Endodermal cell (in vitro differentiated cells): ENCODE measurements at regions not wholly inside any gene's neighbourhood (a gene's known extent, or its start where the extent isn't known, plus 50 kb on each side); places are given as distances from the start of the nearest gene placed in this dataset.

Experiments
- DNase-seq: peaks from one replicate; pipeline ENCODE4 v3.0.0-alpha.2; 2017
- H3K27ac ChIP-seq: 2 replicates; pipeline ENCODE4 v1.5.1; 2013; ENCODE audit warnings: mild to moderate bottlenecking, low read depth, low read length, moderate library complexity
- H3K27me3 ChIP-seq: 2 replicates; pipeline ENCODE4 v1.6.1; 2013; ENCODE audit warnings: mild to moderate bottlenecking, low read length, moderate library complexity; ENCODE audit not compliant: insufficient read depth, control insufficient read depth, poor library complexity, severe bottlenecking
- H3K36me3 ChIP-seq: 2 replicates; pipeline ENCODE4 v1.7.0; 2013; ENCODE audit warnings: mild to moderate bottlenecking, low read length, moderate library complexity; ENCODE audit not compliant: control insufficient read depth, insufficient read depth
- H3K4me1 ChIP-seq: one replicate; pipeline ENCODE4 v1.7.0; 2013; ENCODE audit warnings: low read length; ENCODE audit not compliant: control insufficient read depth, insufficient read depth
- H3K4me3 ChIP-seq: 2 replicates; pipeline ENCODE4 v1.5.1; 2013; ENCODE audit warnings: mild to moderate bottlenecking, low read length, moderate library complexity
- H3K9ac ChIP-seq: 2 replicates; pipeline ENCODE4 v1.6.1; 2013; ENCODE audit warnings: mild to moderate bottlenecking, low read length, moderate library complexity; ENCODE audit not compliant: poor library complexity, severe bottlenecking; ENCODE audit errors: extremely low read depth
- H3K9me3 ChIP-seq: 2 replicates; pipeline ENCODE4 v1.6.1; 2013; ENCODE audit warnings: mild to moderate bottlenecking, low read length, moderate library complexity; ENCODE audit not compliant: control insufficient read depth
- H3K27ac Mint-ChIP-seq: 2 replicates; pipeline ENCODE4 v1.8.0; 2020; ENCODE audit warnings: mixed read lengths
- H3K27me3 Mint-ChIP-seq: 2 replicates; pipeline ENCODE4 v1.8.0; 2021; ENCODE audit warnings: mild to moderate bottlenecking, mixed read lengths; ENCODE audit not compliant: insufficient read depth
- H3K36me3 Mint-ChIP-seq: 2 replicates; pipeline ENCODE4 v1.8.0; 2020; ENCODE audit warnings: low read depth, mixed read lengths
- H3K4me1 Mint-ChIP-seq: 2 replicates; pipeline ENCODE4 v1.8.0; 2020; ENCODE audit warnings: mixed read lengths
- H3K4me3 Mint-ChIP-seq: 2 replicates; pipeline ENCODE4 v1.8.0; 2020; ENCODE audit warnings: mild to moderate bottlenecking, moderate library complexity, mixed read lengths
- H3K9me3 Mint-ChIP-seq: 2 replicates; pipeline ENCODE4 v1.8.0; 2020; ENCODE audit warnings: mild to moderate bottlenecking, mixed read lengths
- WGBS, 2 experiments: methylation state at CpG; one replicate each; pipeline versions ENCODE4 v1.1.5 to v1.1.7; 2013; ENCODE audit warnings: missing lambda C conversion rate in 2 of 2, mixed read lengths in 1 of 2; ENCODE audit not compliant: insufficient coverage in 1 of 2, insufficient read length in 1 of 2; 5-methylcytosine and 5-hydroxymethylcytosine counted together
- TF ChIP-seq, protein P1 (sequence below): fragments of 200-600 bp; sonication (generic); conservative IDR thresholded peaks from 2 replicates; pipeline ENCODE4 v1.5.0; 2021; ENCODE audit warnings: antibody characterized with exemption, mild to moderate bottlenecking

DNA sequence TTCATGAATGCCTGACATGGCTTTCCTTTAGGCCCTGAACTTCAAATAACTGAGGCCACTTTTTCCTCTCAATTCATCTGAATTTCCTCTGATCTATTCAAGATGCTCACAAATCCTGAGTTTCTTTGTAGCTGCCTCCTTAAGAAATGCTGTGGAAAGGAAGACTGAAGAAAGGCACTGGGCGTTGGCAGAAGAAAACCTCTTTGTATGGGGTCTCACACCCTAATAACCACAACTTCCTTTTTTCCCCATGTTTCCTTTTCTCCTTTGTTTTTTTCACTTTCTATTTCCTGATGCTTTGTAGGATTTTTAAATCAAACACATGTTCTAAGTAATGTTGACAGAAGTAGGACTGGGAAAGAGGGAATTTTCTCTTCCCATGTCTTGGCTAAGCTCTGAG lies 447.4 kb downstream of the CMPK2 start:
- TF ChIP-seq, protein P1, sequence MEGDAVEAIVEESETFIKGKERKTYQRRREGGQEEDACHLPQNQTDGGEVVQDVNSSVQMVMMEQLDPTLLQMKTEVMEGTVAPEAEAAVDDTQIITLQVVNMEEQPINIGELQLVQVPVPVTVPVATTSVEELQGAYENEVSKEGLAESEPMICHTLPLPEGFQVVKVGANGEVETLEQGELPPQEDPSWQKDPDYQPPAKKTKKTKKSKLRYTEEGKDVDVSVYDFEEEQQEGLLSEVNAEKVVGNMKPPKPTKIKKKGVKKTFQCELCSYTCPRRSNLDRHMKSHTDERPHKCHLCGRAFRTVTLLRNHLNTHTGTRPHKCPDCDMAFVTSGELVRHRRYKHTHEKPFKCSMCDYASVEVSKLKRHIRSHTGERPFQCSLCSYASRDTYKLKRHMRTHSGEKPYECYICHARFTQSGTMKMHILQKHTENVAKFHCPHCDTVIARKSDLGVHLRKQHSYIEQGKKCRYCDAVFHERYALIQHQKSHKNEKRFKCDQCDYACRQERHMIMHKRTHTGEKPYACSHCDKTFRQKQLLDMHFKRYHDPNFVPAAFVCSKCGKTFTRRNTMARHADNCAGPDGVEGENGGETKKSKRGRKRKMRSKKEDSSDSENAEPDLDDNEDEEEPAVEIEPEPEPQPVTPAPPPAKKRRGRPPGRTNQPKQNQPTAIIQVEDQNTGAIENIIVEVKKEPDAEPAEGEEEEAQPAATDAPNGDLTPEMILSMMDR, result no peak
- H3K4me1 ChIP-seq, result no peaks in the 10 kb centered on the region
- Mint-ChIP-seq H3K4me1 (peaks cover 2% of the 10 kb centered on the region), H3K27me3 (no peaks in the 10 kb centered on the region), H3K27ac (no peak overlapping the region), H3K36me3 (no peaks in the 10 kb centered on the region), H3K4me3 (no peak overlapping the region), H3K9me3 (no peaks in the 10 kb centered on the region)
- no peak overlapping the region for H3K4me3 ChIP-seq
- no peaks in the 10 kb centered on the region for H3K36me3 ChIP-seq
- no peak for DNase-seq
- WGBS, 2 experiments, result 69% methylated on average over 1 of the region's 1 CpG; no CpG with 5 or more reads in 1 of the 2 experiments
- no peaks in the 10 kb centered on the region for H3K27me3 ChIP-seq
- no peak overlapping the region for H3K9ac ChIP-seq
- no peaks in the 10 kb centered on the region for H3K9me3 ChIP-seq
- H3K27ac ChIP-seq, result no peak overlapping the region

DNA sequence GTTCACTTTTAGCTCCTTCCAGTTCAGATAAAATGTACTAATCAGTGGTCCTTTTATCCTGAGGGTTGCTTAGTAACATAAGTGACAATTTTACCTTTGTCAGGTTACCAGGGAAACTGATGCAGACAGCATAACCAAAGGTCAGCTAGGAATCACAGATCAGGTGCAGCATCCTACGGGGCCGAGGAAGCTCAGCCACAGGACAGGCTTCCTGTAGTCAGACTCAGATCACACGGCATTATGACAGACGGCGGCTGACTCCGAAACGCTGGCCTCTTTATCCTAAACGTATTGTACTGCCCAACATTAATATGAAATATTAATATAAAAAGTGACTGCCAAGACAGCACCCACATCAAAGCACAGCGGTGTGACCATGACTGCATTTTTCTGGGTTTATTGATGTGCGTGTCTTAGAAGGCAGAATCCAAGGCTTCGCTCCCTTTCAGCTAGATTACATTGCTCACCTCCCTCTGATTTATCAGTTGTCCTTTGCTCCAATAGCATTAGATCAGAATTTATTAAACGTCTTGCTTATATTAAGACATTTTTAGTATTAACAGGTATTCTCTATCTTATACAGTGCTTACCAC lies 444.5 kb downstream of the CMPK2 start:
- no peaks in the 10 kb centered on the region for H3K27me3 ChIP-seq
- no peaks in the 10 kb centered on the region for H3K9me3 ChIP-seq
- H3K4me1 ChIP-seq, result no peaks in the 10 kb centered on the region
- no peak overlapping the region for H3K9ac ChIP-seq
- 95 to 100% methylated on average over 3 to 11 of the region's 12 CpGs for WGBS, 2 experiments
- H3K27me3 Mint-ChIP-seq, result no peaks in the 10 kb centered on the region
- TF ChIP-seq, protein P1, result no peak
- no peaks in the 10 kb centered on the region for H3K36me3 Mint-ChIP-seq
- no peak for DNase-seq
- no peaks in the 10 kb centered on the region for H3K9me3 Mint-ChIP-seq
- H3K4me1 Mint-ChIP-seq, result peaks cover 6% of the 10 kb centered on the region
- no peak overlapping the region for H3K27ac Mint-ChIP-seq
- no peak overlapping the region for H3K4me3 Mint-ChIP-seq
- H3K27ac ChIP-seq, result no peak overlapping the region
- H3K36me3 ChIP-seq, result no peaks in the 10 kb centered on the region
- H3K4me3 ChIP-seq, result no peak overlapping the region

DNA sequence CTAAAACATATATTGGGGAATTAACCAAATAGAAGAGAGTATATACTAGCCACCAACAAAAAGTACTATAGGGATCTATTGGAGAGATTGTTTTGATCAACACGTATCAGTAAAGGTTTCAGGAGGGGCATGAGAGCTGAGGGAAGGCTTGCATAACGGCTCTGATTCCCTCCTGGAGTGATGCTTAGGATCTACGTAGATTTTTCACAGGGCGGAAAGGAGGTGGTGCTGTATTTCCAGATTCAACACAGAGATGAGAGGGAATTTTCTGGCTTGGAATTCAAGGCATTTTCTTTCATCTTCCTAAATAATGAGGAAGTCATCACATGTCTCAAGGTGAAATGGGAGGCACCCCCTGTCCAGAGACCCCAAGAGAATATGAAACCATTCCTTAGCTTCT lies 443.8 kb downstream of the CMPK2 start:
- H3K27me3 Mint-ChIP-seq, result no peaks in the 10 kb centered on the region
- no peak overlapping the region for H3K9ac ChIP-seq
- TF ChIP-seq, protein P1, result no peak
- no peaks in the 10 kb centered on the region for H3K27me3 ChIP-seq
- no peak overlapping the region for H3K27ac ChIP-seq
- no peaks in the 10 kb centered on the region for H3K36me3 ChIP-seq
- 32 to 63% methylated on average over 3 to 4 of the region's 4 CpGs for WGBS, 2 experiments
- no peaks in the 10 kb centered on the region for H3K9me3 ChIP-seq
- H3K9me3 Mint-ChIP-seq, result peaks cover 2% of the 10 kb centered on the region
- H3K4me3 ChIP-seq, result no peak overlapping the region
- no peak overlapping the region for H3K27ac Mint-ChIP-seq
- no peaks in the 10 kb centered on the region for H3K4me1 ChIP-seq
- H3K4me3 Mint-ChIP-seq, result no peak overlapping the region
- H3K4me1 Mint-ChIP-seq, result peaks cover 6% of the 10 kb centered on the region
- no peak for DNase-seq
- no peaks in the 10 kb centered on the region for H3K36me3 Mint-ChIP-seq
